ENCODE measurements at regions not wholly inside any gene's neighbourhood (a gene's known extent, or its start where the extent isn't known, plus 50 kb on each side); places are given as distances from the start of the nearest gene placed in this dataset.

DNA sequence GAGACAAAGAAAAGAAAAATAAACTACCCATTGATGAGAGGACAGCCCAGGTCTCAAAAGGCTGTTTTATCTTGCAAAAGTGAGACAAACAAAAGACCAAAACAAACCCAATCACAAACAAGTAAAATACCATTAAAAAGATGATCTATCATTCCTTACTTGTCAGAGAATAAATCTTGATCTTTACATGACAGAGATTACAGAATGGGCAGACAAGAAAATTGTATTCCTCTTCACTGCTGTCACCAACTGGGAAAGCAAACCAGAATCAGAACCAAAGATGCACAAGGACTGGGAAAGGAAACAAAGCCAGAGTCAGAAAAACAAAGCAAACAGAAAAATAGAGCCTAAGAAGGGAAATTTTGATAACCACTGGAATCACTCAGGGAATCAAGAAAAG, 444.0 kb upstream of the PDE3A start:
- TF ChIP-seq, protein P1, sequence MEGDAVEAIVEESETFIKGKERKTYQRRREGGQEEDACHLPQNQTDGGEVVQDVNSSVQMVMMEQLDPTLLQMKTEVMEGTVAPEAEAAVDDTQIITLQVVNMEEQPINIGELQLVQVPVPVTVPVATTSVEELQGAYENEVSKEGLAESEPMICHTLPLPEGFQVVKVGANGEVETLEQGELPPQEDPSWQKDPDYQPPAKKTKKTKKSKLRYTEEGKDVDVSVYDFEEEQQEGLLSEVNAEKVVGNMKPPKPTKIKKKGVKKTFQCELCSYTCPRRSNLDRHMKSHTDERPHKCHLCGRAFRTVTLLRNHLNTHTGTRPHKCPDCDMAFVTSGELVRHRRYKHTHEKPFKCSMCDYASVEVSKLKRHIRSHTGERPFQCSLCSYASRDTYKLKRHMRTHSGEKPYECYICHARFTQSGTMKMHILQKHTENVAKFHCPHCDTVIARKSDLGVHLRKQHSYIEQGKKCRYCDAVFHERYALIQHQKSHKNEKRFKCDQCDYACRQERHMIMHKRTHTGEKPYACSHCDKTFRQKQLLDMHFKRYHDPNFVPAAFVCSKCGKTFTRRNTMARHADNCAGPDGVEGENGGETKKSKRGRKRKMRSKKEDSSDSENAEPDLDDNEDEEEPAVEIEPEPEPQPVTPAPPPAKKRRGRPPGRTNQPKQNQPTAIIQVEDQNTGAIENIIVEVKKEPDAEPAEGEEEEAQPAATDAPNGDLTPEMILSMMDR (IDR thresholded peaks at IDR 0.05; ENCODE audit: low read depth, low read length, poor library complexity, severe bottlenecking) = no peak
- TF ChIP-seq EZH2phosphoT487 (IDR thresholded peaks at IDR 0.05; ENCODE audit: borderline replicate concordance, low read length) = no peak
